Fibroblast of pulmonary artery (primary cell): ENCODE measurements at regions not wholly inside any gene's neighbourhood (a gene's known extent, or its start where the extent isn't known, plus 50 kb on each side); places are given as distances from the start of the nearest gene placed in this dataset.

Source experiments
- DNase-seq: peaks from one replicate; pipeline ENCODE4 v3.0.0-alpha.2; 2010; ENCODE audit warnings: low read depth
- H3K4me3 ChIP-seq: replicated peaks from 2 replicates; pipeline ENCODE4 v1.5.1; 2011; ENCODE audit warnings: low read depth, mild to moderate bottlenecking, control low read depth, low read length, moderate library complexity
- TF ChIP-seq, protein P1 (sequence below): IDR thresholded peaks from 2 replicates; pipeline ENCODE4 v1.5.1; 2011; ENCODE audit warnings: mild to moderate bottlenecking, control low read depth, low read length, inconsistent platforms; ENCODE audit errors: missing control alignments

DNA sequence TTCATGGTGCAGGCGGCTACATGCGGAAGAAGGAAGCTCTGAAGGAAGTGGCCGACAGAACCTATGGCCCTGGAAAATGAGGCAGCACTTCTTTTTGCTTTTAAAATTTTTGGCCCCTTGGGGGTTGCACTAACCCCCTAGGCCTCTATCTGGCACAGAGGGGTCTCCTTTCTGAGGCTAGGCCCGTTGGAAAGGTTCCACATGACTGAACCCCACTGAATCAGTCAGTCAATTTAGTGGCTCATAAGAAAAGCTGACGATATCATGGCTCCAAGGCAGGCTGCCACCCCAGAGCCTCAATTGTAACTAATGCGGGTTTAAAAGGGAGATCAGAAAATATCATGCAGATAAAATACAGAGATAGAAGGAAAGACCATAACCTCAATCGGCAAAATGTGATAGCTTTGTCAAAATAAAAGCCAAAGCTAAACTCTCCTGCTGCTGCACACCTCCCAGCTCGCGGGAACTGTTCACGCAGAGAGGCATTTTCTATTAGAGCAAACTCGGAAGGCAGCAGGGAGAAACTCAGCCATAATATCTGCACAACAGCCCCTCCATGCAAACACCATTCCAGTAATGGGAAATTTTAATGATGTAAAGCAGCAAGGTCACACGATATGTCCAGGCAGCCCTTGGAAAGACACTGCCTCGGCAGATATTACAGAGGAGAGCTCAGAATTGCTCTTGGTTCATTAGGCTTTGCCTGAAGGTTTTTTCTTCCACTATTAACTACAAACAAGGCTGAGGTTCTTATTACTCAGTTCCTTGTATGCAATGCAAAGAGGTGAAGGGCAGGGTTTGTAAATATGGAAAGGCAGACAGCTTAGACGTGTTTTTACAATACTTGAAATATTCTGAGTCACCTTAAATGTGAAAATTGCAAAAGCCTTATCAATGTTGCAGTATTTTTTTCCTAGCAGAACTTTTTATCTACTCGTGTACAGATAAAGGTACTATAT, 200.4 kb upstream of the PMFBP1 start:
- TF ChIP-seq, protein P1, sequence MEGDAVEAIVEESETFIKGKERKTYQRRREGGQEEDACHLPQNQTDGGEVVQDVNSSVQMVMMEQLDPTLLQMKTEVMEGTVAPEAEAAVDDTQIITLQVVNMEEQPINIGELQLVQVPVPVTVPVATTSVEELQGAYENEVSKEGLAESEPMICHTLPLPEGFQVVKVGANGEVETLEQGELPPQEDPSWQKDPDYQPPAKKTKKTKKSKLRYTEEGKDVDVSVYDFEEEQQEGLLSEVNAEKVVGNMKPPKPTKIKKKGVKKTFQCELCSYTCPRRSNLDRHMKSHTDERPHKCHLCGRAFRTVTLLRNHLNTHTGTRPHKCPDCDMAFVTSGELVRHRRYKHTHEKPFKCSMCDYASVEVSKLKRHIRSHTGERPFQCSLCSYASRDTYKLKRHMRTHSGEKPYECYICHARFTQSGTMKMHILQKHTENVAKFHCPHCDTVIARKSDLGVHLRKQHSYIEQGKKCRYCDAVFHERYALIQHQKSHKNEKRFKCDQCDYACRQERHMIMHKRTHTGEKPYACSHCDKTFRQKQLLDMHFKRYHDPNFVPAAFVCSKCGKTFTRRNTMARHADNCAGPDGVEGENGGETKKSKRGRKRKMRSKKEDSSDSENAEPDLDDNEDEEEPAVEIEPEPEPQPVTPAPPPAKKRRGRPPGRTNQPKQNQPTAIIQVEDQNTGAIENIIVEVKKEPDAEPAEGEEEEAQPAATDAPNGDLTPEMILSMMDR: no peak
- peak; percentile 22 for DNase-seq
- no peak overlapping the region for H3K4me3 ChIP-seq

DNA sequence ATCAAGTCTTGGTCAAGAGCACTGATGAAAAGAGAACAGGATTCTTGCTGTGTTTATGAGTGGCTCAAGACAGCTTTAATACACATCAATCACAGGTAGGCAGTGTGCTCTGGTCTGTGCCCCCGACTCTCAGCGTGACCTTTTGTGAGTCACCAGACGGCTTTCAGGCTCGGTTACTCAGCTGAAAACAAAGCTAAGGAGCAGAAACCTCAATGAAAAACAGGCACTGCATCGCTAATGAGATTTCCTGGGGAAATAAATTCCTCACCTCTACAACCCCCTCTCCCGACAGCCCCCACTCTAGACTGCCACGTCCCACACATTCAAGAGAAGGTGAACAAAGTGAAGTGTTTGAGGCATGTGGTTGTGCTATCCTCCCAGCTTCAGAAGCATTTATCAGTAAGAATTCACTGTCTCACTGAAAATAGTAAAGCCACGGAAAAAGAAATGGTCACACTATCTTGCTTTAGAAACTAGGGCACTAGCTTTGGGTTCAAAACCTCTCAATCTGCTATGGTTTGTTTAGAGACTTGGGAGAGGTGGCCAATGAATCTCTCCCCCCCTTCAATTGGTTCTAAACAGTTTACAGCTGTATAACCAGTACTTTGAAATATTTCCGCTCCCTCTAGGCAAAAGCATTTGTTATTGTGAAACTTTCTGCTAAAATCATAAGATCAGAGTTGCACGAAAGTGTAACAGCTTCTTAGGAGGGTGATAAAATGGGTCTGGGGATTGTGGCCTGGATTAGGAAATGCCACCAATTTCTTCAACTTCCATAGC, 199.5 kb upstream of the PMFBP1 start:
- H3K4me3 ChIP-seq: no peak overlapping the region
- TF ChIP-seq, protein P1: no peak
- DNase-seq: peak; percentile 29

GRCh38 chr16:72369274-72369673, 197.3 kb upstream of the PMFBP1 start:
- DNase-seq: no peak
- TF ChIP-seq, protein P1: no peak
- H3K4me3 ChIP-seq: no peak overlapping the region

GRCh38 chr16:72367851-72368250, 195.9 kb upstream of the PMFBP1 start:
- TF ChIP-seq, protein P1: no peak
- no peak for DNase-seq

GRCh38 chr16:72362973-72363372, 191.0 kb upstream of the PMFBP1 start:
- TF ChIP-seq, protein P1: no peak
- peak; percentile 88 for DNase-seq
- H3K4me3 ChIP-seq: no peak overlapping the region

More at GRCh38 chr16:72367851-72368250, 195.9 kb upstream of the PMFBP1 start:
- H3K4me3 ChIP-seq: no peak overlapping the region

GRCh38 chr16:72362476-72362875, 190.5 kb upstream of the PMFBP1 start:
- H3K4me3 ChIP-seq: no peak overlapping the region
- DNase-seq: no peak
- TF ChIP-seq, protein P1: no peak
